ENCODE measurements at regions not wholly inside any gene's neighbourhood (a gene's known extent, or its start where the extent isn't known, plus 50 kb on each side); places are given as distances from the start of the nearest gene placed in this dataset.

- no peak overlapping the region for H3K4me3 ChIP-seq (ENCODE audit: low read depth in 2 of 2, low read length in 1 of 2)
- no peaks in the 10 kb centered on the region for H4K20me1 ChIP-seq (ENCODE audit: insufficient read depth)
- H3K9me2 ChIP-seq = no peaks in the 10 kb centered on the region
- H3K79me2 ChIP-seq (ENCODE audit: insufficient read depth) = no peaks in the 10 kb centered on the region
- ChIA-PET CTCF (no interaction called here), POLR2A (no interaction called here)
- no peak overlapping the region for H3K27ac ChIP-seq (ENCODE audit: low read depth in 2 of 2, low read length in 1 of 2)
- 4% methylated on average over 2 of the region's 2 CpGs for WGBS (ENCODE audit: low lambda C conversion rate)
- H3K9me3 ChIP-seq = no peaks in the 10 kb centered on the region
- no peak overlapping the region for H3K9ac ChIP-seq
- no peaks in the 10 kb centered on the region for H3F3A ChIP-seq (replicated peaks; ENCODE audit: insufficient read depth)
- no peaks in the 10 kb centered on the region for H3K36me3 ChIP-seq (replicated peaks in 1 of 2; ENCODE audit: control insufficient read depth in 1 of 2, insufficient read depth in 2 of 2, low read length in 1 of 2)
- H3K27me3 ChIP-seq (ENCODE audit: insufficient read depth) = no peaks in the 10 kb centered on the region
- H3K4me2 ChIP-seq = no peak overlapping the region
- H2AFZ ChIP-seq (ENCODE audit: low read depth) = no peak overlapping the region
- TF ChIP-seq EZH2phosphoT487 (IDR thresholded peaks at IDR 0.05; ENCODE audit: borderline replicate concordance, low read depth) = no peak
- DNase-seq = no peak
- H3K4me1 ChIP-seq (ENCODE audit: control insufficient read depth in 1 of 2, insufficient read depth in 2 of 2, low read depth in 1 of 2, low read length in 1 of 2) = no peaks in the 10 kb centered on the region
These were observed 221.6 kb downstream of the DMRT2 start for GRCh38 chr9:1271786-1272185.

- 13% methylated on average over 3 of the region's 3 CpGs for WGBS (ENCODE audit: low lambda C conversion rate)
- TF ChIP-seq REST (IDR thresholded peaks at IDR 0.05; ENCODE audit: low read depth, low read length) (no peak), RCOR1 (IDR thresholded peaks at IDR 0.05; ENCODE audit: low read length) (no peak), USF2 (IDR thresholded peaks at IDR 0.05; ENCODE audit: borderline replicate concordance, low read depth, low read length) (no peak), SIN3A (IDR thresholded peaks at IDR 0.05; ENCODE audit: borderline replicate concordance, low read depth, low read length) (no peak), FOSL2 (IDR thresholded peaks at IDR 0.05; ENCODE audit: borderline replicate concordance, low read depth) (no peak), EP300 (IDR thresholded peaks at IDR 0.05; ENCODE audit: borderline replicate concordance in 1 of 2, low read depth in 1 of 2, low read length in 1 of 2) (no peak), PBX3 (IDR thresholded peaks at IDR 0.05) (no peak)
- H3K9me2 ChIP-seq = no peaks in the 10 kb centered on the region
- no peaks in the 10 kb centered on the region for H3F3A ChIP-seq (replicated peaks; ENCODE audit: insufficient read depth)
- no peaks in the 10 kb centered on the region for H3K79me2 ChIP-seq (ENCODE audit: insufficient read depth)
- H3K4me1 ChIP-seq (ENCODE audit: control insufficient read depth in 1 of 2, insufficient read depth in 2 of 2, low read depth in 1 of 2, low read length in 1 of 2) = no peaks in the 10 kb centered on the region
- H3K27ac ChIP-seq (ENCODE audit: low read depth in 2 of 2, low read length in 1 of 2) = no peak overlapping the region
- H3K36me3 ChIP-seq (replicated peaks in 1 of 2; ENCODE audit: control insufficient read depth in 1 of 2, insufficient read depth in 2 of 2, low read length in 1 of 2) = no peaks in the 10 kb centered on the region
- H3K4me2 ChIP-seq = no peak overlapping the region
- no peaks in the 10 kb centered on the region for H3K27me3 ChIP-seq (ENCODE audit: insufficient read depth)
- H3K9me3 ChIP-seq = no peaks in the 10 kb centered on the region
- CTCF ChIA-PET = no interaction called here
- H2AFZ ChIP-seq (ENCODE audit: low read depth) = no peak overlapping the region
- H3K9ac ChIP-seq = no peak overlapping the region
- DNase-seq = no peak
- H3K4me3 ChIP-seq (ENCODE audit: low read depth in 2 of 2, low read length in 1 of 2) = no peak overlapping the region
- no peaks in the 10 kb centered on the region for H4K20me1 ChIP-seq (ENCODE audit: insufficient read depth)
- POLR2A ChIA-PET = no interaction called here
These were observed 222.3 kb downstream of the DMRT2 start for GRCh38 chr9:1272488-1272887.
